Thymus (tissue), 11 donors: ENCODE measurements at regions not wholly inside any gene's neighbourhood (a gene's known extent, or its start where the extent isn't known, plus 50 kb on each side); places are given as distances from the start of the nearest gene placed in this dataset.

Experiments used
- DNase-seq, 9 donors: peaks; one replicate each; pipeline ENCODE4 v3.0.0-alpha.2; 2013; ENCODE audit warnings: low spot score in 9 of 9, low read depth in 6 of 9, missing footprints in 1 of 9
- H3K27ac ChIP-seq, 2 donors: one replicate each; pipeline ENCODE4 v1.5.1; 2013; ENCODE audit warnings: control low read depth in 1 of 2, low read depth in 1 of 2, low read length in 1 of 2, mild to moderate bottlenecking in 1 of 2, moderate library complexity in 1 of 2
- H3K27me3 ChIP-seq, 2 donors: one replicate each; pipeline ENCODE4 v1.5.1; 2013; ENCODE audit warnings: low read length in 1 of 2; ENCODE audit not compliant: control insufficient read depth in 2 of 2, insufficient read depth in 1 of 2
- H3K36me3 ChIP-seq, 2 donors: one replicate each; pipeline ENCODE4 v1.5.1; 2013; ENCODE audit warnings: low read length in 1 of 2, mild to moderate bottlenecking in 1 of 2, moderate library complexity in 1 of 2; ENCODE audit not compliant: control insufficient read depth in 2 of 2, insufficient read depth in 2 of 2
- H3K4me1 ChIP-seq, 2 donors: one replicate each; pipeline ENCODE4 v1.5.1; 2013; ENCODE audit warnings: low read length in 2 of 2; ENCODE audit not compliant: control insufficient read depth in 2 of 2, insufficient read depth in 2 of 2
- H3K4me3 ChIP-seq, 2 donors: one replicate each; pipeline ENCODE4 v1.5.1; 2013; ENCODE audit warnings: low read length in 2 of 2, control low read depth in 1 of 2, mild to moderate bottlenecking in 1 of 2
- H3K9me3 ChIP-seq, 2 donors: one replicate each; pipeline ENCODE4 v1.5.1; 2013; ENCODE audit warnings: low read length in 1 of 2, mild to moderate bottlenecking in 1 of 2; ENCODE audit not compliant: control insufficient read depth in 2 of 2, insufficient read depth in 1 of 2
- WGBS: extraction: QIAGEN DNeasy Blood & Tissue Kit; methylation state at CpG from one replicate; pipeline ENCODE4 v1.1.7; 2013; 5-methylcytosine and 5-hydroxymethylcytosine counted together
- donor health status: healthy.

DNA sequence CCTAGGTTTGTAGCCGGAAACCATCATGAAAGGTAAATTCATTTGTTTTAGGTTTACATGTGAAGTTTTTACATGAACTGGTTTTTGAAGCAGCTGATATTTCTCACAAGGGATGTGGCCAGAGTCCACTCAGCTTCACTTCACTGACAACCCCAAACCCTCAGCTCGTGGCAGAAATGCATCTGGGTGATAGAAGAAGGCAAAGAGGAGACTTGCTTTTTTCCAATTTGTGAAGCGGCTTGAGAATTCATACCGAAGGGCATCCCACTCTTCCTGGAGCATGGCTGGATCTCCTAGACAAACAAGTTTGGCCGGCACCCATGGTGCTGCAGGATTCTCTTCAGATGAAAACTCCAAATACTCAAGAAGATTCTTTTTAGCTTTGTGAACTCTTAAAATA lies 392.8 kb upstream of the CNR1 start:
- DNase-seq: no peak
- WGBS: 82% methylated on average over 5 of the region's 5 CpGs
- Histone ChIP-seq H3K27me3 (no peaks in the 10 kb centered on the region), H3K36me3 (no peaks in the 10 kb centered on the region), H3K9me3 (no peaks in the 10 kb centered on the region), H3K4me3 (no peak overlapping the region), H3K27ac (no peak overlapping the region), H3K4me1 (no peaks in the 10 kb centered on the region)

DNA sequence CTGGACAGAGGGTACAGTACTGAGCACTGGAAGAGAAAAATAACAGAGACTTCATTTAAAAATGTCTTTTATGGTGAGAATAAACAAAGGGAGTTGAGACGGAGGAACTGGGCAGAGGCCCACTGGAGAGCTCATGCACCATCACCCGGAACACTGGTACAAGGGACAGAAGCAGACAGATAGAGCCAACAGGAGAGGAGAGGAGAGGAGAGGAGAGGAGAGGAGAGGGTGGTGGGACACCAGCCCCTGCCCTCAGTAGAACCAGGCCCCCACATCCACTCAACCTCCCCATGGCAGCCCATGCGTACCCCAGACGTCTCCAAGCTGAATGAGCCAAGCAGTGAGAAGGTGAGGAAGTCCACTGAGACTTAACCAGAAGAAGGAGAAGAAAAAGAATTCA lies 390.5 kb upstream of the CNR1 start:
- no peak overlapping the region for H3K27ac ChIP-seq
- H3K27me3 ChIP-seq: no peaks in the 10 kb centered on the region
- DNase-seq: no peak
- no peaks in the 10 kb centered on the region for H3K36me3 ChIP-seq
- no peak overlapping the region for H3K4me3 ChIP-seq
- H3K9me3 ChIP-seq: no peaks in the 10 kb centered on the region
- no peaks in the 10 kb centered on the region for H3K4me1 ChIP-seq
- 74% methylated on average over 4 of the region's 4 CpGs for WGBS

DNA sequence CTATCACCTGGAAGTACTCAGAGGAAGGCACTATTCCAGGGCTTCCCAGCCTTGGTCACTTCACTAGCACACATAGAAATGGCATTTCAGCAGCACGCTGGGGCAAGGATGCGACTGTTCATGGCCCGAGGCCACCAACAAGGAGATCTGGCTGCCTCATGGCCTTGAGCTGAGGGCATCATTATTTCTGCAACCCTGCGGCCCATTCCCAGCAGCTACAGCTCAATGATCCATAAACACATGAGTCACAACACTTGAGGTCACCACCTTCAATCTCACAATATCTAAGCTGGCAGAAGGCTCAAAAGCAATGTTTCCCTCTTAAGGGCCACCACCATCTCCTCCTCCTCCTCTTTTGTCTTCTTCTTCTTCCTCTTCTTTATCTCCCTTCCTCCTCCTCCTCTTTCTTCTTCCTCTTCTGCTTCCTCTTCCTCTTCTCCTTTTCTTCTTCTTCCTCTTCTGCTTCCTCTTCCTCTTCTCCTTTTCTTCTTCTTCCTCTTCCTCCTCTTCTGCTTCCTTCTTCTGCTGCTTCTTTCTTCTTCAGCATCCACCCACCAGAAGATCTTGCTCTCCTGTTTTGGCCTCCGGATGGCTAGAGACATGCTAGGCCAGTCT lies 382.9 kb upstream of the CNR1 start:
- no peak overlapping the region for H3K4me3 ChIP-seq
- no peak for DNase-seq
- no peaks in the 10 kb centered on the region for H3K4me1 ChIP-seq
- H3K9me3 ChIP-seq: no peaks in the 10 kb centered on the region
- H3K27me3 ChIP-seq: no peaks in the 10 kb centered on the region
- no peak overlapping the region for H3K27ac ChIP-seq
- no peaks in the 10 kb centered on the region for H3K36me3 ChIP-seq
- 97% methylated on average over 5 of the region's 5 CpGs for WGBS

DNA sequence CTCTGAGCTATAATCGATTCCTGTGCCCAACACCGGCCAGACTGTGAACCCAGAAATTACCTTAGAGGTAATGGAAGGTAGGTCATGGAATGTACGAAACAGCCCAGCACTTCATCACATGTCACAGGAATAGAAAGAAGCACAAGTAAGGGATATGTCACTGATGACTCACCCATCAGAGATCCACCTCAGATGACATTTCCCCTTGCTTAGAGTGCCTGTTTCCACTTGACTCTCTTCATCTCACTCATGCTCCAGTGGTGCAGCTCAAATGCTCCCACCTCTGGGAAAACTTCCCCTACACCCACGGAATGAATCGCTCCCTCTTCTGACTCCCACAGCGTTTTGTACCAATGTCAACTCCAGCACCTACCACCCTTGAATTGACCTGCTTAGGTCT lies 381.6 kb upstream of the CNR1 start:
- H3K9me3 ChIP-seq: no peaks in the 10 kb centered on the region

DNA sequence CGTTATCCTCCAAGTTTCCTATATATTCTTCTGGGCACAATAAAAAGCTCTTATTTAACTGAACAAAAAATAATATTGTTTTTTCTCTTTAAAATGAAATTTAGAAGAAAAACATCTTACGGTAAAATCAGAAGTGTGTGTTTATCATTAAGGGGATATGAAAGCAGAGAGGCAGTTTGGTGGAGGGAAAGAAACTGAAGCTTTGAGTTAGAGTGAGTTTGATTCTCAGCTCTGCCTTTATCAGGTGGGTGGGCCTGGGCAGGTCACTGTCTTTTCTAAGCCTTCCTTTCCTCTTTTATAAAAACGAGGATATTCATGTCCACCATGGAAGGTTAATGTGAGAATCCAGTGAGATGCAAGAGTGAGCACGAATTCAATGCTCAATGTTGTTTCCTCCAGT lies 379.8 kb upstream of the CNR1 start:
- DNase-seq: no peak
- H3K9me3 ChIP-seq: no peaks in the 10 kb centered on the region
- no peak overlapping the region for H3K4me3 ChIP-seq
- H3K27ac ChIP-seq: no peak overlapping the region
- H3K4me1 ChIP-seq: no peaks in the 10 kb centered on the region
- no peaks in the 10 kb centered on the region for H3K27me3 ChIP-seq
- WGBS: 68% methylated on average over 4 of the region's 4 CpGs
- H3K36me3 ChIP-seq: no peaks in the 10 kb centered on the region

More for the DNA sequence above, 381.6 kb upstream of the CNR1 start:
- WGBS: 96% methylated on average over 6 of the region's 6 CpGs
- Histone ChIP-seq H3K4me1 (no peaks in the 10 kb centered on the region), H3K36me3 (no peaks in the 10 kb centered on the region), H3K27ac (no peak overlapping the region), H3K27me3 (no peaks in the 10 kb centered on the region), H3K4me3 (no peak overlapping the region)
- DNase-seq: no peak

DNA sequence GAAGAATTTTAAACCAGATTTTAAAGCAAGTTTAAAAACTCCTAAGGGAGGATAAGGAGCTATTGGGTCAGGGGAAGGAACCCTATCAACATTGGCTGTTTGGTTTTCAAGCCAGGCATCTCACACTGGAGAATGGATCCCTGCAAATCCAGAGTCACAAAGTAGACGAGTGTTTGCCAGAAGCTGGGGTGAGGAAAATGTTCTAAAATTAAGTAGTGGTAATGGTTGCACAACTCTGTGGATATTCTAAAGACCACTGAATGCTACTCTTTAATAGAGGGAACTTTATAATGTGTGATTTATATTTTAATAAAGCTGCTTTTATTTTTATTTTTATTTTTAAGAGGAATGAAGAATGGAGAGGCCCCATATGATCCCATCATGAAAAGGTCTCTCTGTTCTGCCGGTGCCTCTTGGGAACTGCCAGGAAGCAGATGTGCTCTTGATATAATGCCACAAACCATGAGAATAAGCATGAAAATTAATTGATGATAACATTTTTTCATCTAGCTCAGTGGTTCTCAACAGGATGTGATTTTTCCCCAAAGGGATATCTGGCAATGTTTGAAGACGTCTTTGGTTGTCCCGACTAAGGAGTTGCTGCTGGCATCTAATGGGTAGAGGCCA lies 379.0 kb upstream of the CNR1 start:
- WGBS: 37% methylated on average over 4 of the region's 4 CpGs
- Histone ChIP-seq H3K4me3 (no peak overlapping the region), H3K9me3 (no peaks in the 10 kb centered on the region), H3K4me1 (no peaks in the 10 kb centered on the region), H3K27ac (no peak overlapping the region), H3K27me3 (no peaks in the 10 kb centered on the region), H3K36me3 (no peaks in the 10 kb centered on the region)
- no peak for DNase-seq

DNA sequence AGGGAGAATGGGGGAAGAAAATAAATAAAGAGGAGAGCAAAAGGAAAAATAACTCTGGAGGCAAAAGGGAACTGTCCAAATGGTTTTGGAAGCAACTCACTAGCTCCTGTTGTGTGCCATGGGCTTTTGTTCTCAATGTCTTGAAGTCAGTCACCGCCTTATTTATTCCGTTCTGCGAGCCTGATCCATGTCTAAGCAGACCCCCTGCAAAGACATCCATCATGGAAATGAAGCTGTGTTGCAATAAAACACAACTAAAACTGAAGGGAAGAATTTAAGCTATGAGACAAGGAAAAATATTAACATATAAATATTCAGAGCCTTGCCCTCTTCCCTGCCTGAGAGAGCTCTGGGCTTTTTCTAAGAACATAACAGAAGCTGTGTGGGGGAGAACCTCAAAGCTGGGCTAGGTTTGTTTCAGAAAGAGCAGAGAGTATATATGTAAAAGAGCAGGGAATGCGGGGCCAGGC lies 373.2 kb upstream of the CNR1 start:
- 92% methylated on average over 4 of the region's 4 CpGs for WGBS
- H3K4me1 ChIP-seq: no peaks in the 10 kb centered on the region
- H3K9me3 ChIP-seq: no peaks in the 10 kb centered on the region
- H3K36me3 ChIP-seq: no peaks in the 10 kb centered on the region
- no peak overlapping the region for H3K27ac ChIP-seq
- H3K4me3 ChIP-seq: no peak overlapping the region
- H3K27me3 ChIP-seq: no peaks in the 10 kb centered on the region
- no peak for DNase-seq

DNA sequence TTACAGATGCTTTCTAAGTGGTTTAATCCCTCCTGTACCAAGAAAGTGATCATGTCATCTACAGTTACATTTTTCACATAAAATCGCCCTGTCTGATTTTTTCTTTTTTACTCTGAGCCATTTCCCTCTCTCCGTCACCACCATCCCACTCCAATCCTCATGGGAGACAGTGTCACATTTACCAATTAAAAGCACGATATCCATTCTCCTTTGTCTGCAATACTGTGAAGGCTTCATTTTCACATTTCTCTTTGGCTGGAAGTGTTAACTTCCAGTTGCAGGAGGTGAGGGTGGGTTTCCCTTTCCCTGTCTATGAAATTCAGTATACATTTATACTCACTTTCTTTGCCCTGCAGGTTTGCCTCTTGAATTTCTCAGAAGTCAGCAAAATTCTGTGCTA lies 372.7 kb upstream of the CNR1 start:
- no peak for DNase-seq
- Histone ChIP-seq H3K9me3 (no peaks in the 10 kb centered on the region), H3K4me3 (no peak overlapping the region), H3K36me3 (no peaks in the 10 kb centered on the region), H3K27ac (no peak overlapping the region), H3K27me3 (no peaks in the 10 kb centered on the region), H3K4me1 (no peaks in the 10 kb centered on the region)
- WGBS: 93% methylated on average over 3 of the region's 3 CpGs

DNA sequence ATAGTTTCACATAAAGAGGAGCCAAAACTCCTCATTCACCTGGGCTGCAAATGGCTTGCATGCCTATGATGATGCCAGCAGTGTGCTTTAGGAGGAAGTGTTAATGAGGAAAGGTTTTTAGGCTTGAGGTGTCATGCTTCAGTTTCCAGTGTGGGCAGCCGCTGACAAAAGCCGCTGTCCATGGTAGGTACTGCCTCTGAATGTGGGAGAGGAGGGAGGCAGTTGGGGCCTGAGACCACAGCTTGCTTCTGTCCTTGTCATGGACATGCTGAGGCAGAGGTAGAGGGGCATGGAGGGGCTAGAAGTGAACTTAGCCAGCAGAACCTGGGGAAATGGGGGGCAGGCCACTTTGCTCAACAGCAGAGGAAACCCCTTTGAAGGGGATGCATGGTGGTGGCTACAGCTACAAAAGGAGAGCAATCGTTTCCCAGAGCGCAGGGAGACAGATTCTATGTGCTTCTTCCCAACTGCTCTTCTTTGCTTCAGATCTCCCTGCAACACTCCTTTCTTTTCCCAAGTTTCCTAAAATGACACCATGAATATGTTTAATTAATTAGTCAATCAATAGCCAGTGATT lies 372.1 kb upstream of the CNR1 start:
- Histone ChIP-seq H3K9me3 (no peaks in the 10 kb centered on the region), H3K4me1 (no peaks in the 10 kb centered on the region), H3K36me3 (no peaks in the 10 kb centered on the region), H3K4me3 (no peak overlapping the region), H3K27ac (no peak overlapping the region), H3K27me3 (no peaks in the 10 kb centered on the region)
- 69% methylated on average over 4 of the region's 4 CpGs for WGBS
- peak in 1 of 9 donors; percentile 16 for DNase-seq
